ELF-1 (cell line): ENCODE measurements at regions not wholly inside any gene's neighbourhood (a gene's known extent, or its start where the extent isn't known, plus 50 kb on each side); places are given as distances from the start of the nearest gene placed in this dataset.

Source experiments
- DNase-seq: peaks from one replicate; pipeline ENCODE4 v3.0.0-alpha.2; 2016; ENCODE audit warnings: low read depth, low spot score

DNA sequence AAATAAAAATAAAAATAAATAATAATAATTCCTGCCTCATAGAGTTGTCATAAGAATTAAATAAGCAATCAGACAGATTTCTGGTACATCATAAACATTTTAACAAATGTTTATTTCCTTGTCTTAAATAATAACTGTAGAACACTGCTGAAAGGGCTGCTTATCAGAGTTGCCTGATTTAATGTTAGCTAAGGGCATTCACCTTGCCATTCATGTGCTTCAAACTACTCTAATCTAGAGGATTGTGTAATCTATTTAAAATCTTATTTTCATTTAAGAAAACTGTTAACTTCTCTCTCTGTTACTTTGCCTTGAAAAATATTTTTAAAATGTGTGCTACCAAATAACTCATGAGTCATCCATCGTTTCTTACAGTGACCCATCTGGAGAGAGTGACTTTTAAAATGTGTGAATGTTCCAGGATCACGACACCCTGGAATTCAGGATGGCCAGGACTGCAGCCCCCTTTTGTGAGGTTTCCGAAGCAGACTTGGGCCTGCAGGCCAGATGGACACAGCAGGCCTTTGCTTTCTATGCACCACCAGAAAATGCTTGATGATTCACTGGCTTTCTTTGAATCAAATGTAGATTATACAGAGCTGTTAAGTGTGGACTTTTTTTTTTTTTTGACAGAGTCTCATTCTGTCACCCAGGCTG, 109.1 kb upstream of the TNS3 start:
- no peak for DNase-seq

DNA sequence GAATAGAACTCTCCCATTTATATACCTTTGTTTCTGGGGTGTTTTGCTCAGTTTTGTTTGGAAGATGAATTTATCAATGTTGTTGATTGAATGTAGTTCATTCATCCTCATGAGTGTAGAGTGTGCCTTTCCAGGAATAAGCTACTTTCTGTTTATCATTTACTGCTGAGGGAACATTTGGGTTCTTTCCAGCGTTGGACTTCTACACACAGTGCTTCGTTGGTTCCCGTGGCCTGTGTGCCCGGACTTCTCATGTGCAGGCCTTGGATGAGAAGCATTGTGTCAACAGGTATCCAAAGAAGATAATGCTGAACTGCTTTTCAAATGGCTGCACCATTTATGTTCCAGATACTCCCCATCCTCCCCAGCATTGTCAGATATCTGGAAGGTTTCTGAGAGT, 107.6 kb upstream of the TNS3 start:
- DNase-seq = no peak

DNA sequence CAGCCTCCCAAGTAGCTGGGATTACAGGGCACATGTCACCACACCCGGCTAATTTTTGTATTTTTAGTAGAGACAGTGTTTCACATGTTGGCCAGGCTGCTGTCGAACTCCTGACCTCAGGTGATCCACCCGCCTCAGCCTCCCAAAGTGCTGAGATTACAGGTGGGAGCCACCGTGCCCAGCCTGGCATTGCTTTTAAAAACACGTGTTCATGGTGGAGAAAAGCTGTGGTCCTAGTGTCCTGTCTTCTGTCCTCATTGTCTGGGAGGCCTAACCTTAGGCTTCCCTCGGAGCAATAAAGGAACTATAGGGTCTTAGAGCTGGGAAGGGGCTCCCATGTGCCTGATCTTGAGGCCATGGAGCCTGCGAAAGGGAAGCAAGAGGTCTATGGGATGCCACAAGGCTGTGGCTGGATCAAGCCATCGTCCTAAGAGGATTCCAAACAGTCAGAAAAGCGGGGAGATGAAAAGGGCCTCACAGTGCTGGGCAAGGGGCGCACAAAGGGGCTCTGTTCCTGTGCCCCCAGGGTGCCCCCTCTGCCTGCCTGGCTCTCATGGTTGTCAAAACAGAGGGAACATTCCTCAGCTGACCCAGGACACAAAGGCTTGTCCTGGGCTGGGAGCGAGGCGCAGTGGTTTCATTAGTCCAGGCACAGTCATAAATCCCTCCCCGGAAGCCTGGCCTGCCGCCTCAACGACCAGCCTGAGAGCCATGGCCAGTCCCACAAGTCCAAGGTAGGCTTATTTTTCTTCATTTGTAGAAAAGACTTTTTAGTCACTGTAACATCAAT, 106.6 kb upstream of the TNS3 start:
- DNase-seq = peak; percentile 85

DNA sequence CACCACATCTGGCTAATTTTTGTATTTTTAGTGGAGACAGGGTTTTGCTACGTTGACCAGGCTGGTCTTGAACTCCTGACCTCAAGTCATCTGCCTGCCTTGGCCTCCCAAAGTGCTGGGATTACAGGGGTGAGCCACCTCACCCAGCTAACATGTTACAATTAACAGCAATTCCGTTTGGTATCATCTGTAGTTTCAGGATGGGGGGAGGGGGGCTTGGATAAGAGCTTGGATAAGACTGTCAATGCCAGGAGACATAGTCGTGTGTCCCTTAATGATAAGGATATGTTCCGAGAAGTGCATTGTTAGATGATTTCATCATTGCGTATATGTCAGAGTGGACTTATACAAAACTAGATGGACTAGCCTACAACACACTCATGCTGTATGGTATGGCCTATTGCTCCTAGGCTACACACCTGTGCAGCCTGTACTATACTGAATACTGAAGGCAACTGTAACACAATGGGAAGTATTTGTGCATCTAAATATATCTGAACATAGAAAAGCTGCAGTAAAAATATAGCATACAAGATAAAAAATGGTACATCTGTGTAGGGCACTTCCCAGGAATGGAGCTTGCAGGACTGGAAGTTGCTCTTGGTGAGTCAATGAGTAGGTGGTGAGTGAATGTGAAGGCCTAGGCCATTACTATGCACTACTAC, 103.9 kb upstream of the TNS3 start:
- DNase-seq = no peak

DNA sequence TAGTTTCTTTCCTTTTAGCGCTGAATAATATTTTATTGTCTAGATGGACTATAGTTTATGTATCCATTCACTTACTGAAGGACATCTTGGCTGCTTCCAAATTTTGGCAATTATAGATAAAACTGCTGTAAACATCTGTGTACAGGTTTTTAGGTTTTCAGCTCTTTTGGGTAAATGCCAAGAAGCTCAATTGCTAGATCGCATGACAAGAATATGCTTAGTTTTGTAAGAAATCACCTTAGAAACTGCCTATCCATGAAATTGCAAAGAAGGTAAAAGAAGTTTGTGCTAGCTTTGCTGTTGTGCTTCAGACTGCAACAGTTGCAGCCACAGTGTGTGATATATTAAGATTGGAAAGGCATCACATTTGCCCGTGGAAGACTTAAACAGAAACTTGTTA, 103.2 kb upstream of the TNS3 start:
- DNase-seq = no peak

DNA sequence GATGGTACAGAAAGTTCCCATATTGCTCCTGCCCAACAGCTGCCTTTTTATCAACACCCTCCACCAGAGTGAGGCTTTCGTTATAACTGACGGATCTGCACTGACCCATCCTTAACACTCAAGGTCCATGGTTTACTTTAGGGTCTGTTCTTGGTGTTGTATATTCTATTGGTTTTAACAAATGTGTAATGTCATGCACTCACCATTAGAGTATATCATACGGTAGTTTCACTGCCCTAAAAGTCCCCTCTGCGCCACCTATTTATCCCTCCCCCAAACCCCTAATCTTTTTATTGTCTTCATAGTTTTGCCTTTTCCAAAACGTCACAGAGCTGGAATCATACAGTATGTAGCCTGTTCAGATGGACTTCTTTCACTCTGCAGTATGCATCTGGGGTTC, 102.8 kb upstream of the TNS3 start:
- no peak for DNase-seq

DNA sequence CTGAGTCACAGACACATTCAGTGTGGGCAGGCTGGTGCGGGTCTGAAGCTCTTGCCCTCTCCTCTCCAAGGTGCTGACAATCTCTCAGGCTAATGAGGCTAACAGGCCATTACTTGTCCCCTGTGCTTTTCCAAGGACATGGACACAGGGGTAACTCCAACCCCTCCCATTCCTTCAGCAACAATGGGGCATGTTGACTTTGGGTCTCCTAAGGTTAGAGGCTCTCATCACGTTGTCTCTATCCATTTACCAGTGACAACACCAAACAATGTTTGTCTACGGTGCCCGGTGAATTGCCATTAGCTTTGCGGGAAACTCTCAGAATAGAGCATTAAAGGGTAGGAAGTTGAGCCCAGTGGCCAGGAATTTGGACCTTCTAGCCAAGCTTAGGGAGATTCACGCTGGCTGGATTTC, 101.6 kb upstream of the TNS3 start:
- DNase-seq = no peak

DNA sequence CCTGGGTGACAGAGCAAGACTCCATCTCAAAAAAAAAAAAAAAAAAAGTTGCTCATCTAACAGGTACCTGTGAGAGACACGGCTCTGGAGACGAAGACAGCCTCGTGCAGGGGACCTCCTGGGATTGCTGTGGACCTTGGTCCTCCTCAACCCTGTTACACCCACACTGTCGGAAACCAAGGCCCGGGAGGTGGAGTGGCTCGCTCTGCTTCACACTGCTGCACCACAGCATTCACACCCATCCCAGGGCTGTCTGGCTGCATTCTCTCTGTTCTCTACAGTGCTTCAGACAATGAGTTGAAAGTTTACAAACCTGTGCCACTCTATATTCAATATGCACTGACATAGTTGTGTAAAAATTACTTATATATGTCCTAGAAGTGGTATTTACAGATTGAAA, 101.0 kb upstream of the TNS3 start:
- DNase-seq = no peak

DNA sequence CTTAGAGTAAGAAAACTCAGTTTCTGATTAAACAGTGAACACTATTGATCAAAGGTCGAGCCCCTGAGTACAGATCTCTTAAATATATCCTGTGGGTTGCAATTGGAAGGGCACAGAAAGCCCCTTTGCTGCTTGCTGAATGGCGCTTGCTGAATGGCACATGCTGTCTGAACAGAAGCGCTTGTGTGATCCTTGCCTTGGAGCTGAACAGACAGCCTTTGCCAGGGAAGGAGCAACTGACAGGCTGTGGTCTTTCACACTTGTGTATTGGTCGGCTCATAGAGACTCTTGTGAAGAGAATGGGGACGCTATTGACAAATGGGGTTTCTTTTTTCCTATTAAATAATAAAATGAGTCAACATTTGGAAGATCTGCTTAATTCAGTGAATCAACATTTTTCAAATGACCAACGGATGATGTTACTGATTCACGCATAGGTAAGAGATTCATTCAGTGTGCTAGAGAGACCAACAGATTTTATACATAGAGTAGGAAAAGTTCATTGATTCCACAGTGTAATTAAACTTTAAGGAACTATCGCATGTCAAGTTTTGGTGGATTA, 99.4 kb upstream of the TNS3 start:
- DNase-seq = peak; percentile 45

DNA sequence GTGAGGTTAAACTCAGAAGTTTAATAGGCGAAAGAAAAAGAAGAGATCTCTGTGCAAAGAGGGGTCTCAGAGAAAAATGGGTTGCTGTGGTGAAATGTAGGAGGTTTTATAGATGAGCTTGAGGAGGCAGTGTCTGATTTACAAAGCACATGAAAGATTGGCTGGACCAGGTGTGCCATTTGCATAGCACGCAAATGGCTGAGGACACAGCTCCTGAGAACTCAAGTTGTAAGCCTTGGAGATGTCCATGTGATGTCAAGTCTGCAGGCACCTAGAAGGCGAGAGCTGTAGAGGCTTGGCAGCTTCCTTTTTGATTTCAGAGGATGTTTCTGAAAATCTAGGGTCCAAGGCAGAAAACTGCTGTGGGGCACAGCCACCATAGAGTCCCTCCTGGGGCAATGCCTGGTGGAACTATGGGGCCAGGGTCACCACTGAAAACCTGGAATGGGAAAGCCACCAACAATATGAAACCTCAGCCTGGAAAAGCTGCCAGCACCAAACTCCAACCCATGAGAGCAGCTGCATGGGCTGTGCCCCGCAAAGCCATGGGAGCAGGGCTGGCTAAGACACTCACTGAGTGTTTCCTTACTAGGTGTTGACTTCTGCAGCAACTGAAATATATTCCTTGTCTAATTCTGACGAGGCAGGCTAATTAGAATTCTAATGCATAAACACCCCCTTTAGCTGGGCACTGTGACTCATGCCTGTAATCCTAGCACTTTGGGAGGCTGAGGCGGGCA, 96.9 kb upstream of the TNS3 start:
- DNase-seq = no peak

DNA sequence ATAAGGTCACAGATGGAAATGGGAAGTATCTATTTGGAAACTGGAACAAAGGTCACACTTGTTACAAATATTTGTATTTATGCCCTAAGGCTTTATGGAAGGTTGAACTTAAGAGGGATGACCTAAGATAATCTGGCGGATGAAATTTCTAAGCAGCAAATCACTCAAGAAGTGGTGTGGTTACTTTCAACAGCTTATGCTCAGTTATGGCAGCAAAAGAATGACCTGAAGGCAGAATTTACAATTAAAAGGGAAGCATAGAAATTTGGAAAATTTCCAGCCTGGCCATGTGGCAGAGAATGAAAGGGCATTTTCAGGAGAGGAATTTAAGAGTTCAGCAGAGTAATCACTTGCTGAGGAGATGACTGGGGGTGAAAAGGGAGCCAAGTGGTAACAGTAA, 95.8 kb upstream of the TNS3 start:
- DNase-seq = no peak

DNA sequence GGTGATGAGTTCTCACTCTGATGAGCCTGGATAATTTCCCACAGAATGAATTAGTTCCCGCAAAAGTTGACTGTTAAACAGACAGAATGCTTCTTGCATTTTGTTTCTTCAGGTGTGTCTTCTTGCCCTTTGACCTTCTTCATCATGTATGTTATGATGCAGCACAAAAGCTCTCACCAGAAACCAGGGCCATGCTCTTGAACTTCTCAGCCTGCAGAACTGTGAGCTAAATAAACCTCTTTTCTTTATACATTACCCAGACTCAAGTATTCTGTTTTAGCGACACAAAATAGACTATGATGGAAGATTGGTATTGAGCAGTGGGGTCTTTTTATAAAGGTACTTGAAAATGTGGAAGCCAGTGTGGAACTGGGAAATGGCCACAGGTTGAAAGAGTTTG, 95.2 kb upstream of the TNS3 start:
- DNase-seq = no peak

DNA sequence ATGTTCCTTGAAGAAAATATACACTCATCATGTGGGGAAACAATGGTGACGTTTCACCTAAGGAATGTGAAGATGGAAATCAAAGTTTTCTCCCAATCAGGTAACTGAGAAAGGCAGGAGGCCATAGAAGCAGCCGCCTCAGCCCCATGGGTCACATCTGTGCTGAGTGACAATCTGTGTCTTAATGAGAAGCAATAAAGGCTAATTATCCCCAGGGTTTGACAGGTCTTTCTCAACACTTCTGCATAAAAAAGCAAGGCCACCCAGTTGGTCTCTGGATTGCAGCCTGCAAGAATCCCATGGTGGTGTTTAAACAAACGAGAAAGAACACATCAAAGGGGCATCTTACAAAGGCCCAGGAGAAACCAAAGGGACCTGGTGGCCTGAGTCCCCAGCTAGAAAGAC, 91.1 kb upstream of the TNS3 start:
- DNase-seq = peak; percentile 92

DNA sequence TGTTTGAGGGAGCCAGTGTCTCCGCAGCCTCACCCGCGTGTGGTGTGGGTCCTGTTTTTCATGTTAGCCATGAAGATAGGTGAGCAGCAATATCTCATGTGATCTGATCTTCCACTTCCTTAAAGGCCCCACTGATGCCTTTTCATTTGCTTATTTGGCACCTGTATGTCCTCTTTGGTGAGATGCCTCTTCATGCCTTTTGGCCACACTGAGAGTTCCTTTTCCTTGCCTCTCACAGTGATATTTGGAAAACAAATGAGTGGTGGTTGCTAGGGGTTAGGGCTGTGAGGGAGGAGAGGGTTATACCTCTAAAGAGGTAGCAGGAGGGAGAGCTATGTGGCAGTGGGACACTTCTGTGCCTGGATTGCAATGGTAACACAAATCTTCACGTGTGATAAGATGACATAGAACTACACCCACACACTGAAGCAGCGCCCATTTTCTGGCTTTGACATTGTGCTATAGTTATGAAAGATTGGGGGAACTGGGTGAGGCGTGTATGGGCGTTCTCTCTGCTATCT, 90.4 kb upstream of the TNS3 start:
- DNase-seq = peak; percentile 18

DNA sequence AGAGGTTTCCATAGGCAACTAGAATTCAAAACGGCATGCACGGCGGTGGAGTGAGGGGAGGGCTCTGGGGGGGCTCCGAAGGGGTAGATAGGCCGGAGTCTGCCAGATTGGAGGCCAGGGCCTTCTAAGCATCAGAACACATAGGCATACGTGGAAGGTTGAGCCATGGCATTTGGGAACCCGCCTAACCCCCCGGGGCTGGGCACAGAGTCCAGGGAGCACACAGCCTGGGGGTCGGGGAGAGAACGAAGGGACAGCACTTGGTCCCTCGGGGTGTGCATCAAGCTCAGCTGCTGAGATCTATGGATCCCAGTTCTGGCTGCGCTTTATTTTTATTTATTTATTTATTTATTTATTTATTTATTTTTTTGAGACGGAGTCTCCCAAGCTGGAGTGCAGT, 89.4 kb upstream of the TNS3 start:
- no peak for DNase-seq

DNA sequence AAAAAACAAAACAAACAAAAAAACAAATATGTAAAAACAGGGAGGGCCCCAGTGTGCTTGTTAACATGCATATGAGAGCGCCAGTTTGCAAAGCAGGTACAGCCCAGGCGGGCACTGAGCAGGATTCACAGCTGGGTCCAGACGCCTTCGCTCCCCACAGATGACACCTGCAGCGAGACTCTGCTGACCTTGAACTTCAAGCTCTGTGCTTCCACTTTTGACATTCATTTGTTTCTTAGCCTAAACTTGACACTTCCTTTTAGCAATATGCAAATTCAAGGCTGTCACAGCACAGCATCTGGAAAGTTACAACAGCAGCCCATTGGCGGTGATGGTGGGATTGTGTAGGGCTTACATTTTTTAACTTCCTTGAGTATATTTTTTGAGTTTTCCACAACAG, 88.8 kb upstream of the TNS3 start:
- DNase-seq = no peak

DNA sequence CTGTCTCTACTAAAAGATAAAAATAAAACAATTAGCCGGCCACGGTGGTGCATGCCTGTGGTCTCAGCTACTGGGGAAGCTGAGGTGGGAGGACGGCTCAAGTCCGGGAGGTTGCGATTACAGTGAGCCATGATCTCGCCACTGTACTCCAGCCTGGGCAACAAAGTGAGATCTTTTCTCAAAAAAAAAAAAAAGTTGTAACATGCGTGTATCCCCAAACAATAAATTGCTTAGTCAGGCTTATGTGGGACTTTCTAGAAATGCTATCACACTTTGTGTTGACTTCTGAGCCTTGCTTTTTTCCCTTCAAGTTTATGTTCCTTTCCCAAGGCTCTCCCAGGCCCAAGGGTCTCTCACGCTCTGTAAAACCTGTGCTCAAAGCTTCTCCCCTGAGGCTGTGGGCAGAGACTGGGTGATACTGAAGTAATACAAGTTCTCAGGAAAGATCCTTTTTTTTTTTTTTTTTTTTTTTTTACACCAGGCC, 88.0 kb upstream of the TNS3 start:
- DNase-seq = no peak

DNA sequence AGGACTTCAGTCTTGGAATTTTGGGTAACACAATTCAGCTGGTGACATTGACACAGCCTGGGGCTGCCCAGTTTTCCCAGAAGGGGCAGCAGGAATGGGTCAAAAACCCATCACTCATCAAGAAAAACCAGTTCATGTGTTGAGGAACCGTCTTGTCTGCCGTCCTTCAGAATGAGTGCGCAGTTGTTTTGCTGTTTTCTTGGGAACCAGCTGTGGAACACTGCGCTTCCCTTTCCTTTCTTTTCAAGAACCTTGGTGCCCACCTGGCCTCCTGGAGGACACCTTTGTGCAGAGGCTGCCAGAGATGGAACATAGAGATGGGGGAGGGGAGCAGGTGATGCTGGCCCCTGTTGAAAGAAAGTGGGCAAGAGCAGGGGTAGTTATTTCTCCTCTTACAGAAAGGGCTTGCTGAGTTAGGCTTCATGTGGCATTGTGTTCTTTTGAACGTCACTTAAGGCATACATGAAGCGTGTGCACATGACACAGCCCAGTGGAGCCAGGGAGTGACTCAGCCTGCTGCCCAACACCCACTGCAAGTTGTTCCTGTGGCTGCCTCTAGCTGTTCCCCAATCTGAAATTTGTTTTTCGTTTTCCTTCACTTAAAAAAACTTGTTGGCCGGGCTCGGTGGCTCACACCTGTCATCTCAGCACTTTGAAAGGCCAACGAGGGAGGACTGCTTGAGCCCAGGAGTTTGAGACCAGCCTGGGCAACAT, 87.4 kb upstream of the TNS3 start:
- peak; percentile 28 for DNase-seq

DNA sequence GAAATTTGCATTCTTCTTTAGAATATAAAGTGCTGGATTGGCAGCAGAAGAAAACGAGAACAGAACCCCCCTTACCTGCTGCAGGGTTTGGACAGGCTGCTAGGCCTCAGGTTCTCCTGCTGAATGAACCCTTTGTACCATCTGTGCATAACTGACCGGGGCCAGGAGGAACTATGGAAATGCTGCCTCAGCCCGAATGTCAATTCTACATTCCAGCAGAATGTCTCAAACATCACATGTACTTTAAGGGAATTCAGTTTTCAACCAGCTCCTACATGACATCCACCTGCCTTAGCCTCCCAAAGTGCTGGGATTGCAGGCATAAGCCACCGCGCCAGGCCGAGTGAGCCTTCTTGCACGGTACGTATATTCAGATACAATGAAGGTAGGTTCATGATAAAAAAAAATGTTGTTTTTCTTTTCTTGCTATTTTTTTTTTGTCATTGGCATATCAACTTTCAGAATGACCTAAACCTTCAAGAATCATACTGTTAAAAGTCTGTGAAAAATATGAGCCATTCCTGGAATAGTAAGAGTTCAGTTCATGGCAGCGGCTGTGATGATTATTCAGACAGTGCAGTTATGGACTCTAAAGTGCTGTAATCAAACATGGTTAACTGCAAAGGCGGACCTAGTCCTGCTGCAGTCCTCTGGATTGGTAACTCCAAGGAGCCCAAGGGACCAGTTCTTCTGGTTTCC, 84.4 kb upstream of the TNS3 start:
- DNase-seq = no peak

DNA sequence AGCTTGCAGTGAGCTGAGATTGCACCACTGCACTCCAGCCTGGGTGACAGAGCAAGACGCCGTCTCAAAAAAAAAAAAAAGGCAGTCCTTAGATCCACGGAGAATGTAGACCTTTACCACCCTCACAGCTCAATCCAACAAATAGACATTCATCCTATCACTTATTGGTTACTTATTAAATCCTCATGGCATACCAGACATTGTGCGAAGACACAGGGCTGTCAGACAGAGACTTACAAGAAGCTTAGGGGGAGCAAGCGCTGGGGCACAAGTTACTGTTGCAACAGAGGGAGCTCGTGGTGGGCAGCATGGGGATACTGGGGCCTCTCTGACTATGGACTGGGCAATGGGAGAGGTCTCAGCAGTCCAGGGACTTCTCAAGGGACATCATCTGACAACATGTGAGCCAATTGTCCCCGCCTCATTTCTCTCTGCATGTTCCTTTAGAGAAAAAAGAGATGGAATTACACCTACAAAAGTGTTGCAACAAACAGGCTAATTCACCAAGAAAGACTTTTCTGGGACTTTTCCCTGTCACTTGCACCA, 82.8 kb upstream of the TNS3 start:
- no peak for DNase-seq
